ENCODE measurements at regions not wholly inside any gene's neighbourhood (a gene's known extent, or its start where the extent isn't known, plus 50 kb on each side); places are given as distances from the start of the nearest gene placed in this dataset.
"Not testable (repeated sequence)": the region's sequence is repeated elsewhere in the genome, so short reads cannot be mapped to it uniquely, and the experiment has no call there.

DNA sequence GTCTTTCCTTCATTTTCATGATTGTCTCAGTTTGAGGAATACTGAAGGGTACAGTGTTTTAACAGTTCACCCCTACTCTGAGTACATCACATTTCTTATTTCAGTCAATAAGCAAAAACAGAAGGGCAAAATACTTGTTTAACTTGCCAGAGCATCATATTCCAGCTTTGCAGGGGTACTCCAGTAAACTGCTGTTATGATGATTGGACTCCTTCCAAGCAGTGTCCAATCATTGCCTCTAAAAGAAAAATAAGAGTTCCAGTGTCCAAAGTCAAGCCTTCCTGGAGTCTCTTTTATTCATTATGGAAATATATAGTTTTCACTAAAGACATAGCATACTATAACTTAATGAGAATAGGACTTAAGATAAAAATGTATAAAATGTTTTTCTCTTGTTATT is 105.1 kb downstream of the FANCF start:
- Mint-ChIP-seq H3K9me3 (ENCODE audit: insufficient read depth) (no peaks in the 10 kb centered on the region), H3K27ac (no peak overlapping the region), H3K4me1 (no peaks in the 10 kb centered on the region), H3K27me3 (no peaks in the 10 kb centered on the region), H3K4me3 (no peak overlapping the region)
- Histone ChIP-seq H3K9me3 (ENCODE audit: control extremely low read depth in 1 of 3, control insufficient read depth in 2 of 3, insufficient read depth in 1 of 3, low read length in 2 of 3) (no peaks in the 10 kb centered on the region), H3K27me3 (replicated peaks in 1 of 4; ENCODE audit: control extremely low read depth in 1 of 4, control insufficient read depth in 3 of 4, insufficient read depth in 4 of 4, low read length in 3 of 4) (no peaks in the 10 kb centered on the region), H2AFZ (ENCODE audit: insufficient read depth, low read depth, low read length, poor library complexity, severe bottlenecking) (no peak overlapping the region), H3K9ac (ENCODE audit: low read length) (no peak overlapping the region), H3K36me3 (replicated peaks in 1 of 2; ENCODE audit: control extremely low read depth in 1 of 2, control insufficient read depth in 1 of 2, extremely low read depth in 1 of 2, insufficient read depth in 2 of 2, low read length in 1 of 2) (no peaks in the 10 kb centered on the region), H3K4me2 (replicated peaks; ENCODE audit: low read depth, low read length, poor library complexity, severe bottlenecking) (no peak overlapping the region), H3K4me1 (ENCODE audit: control insufficient read depth in 2 of 2, insufficient read depth in 2 of 2, low read length in 2 of 2) (no peaks in the 10 kb centered on the region), H4K20me1 (ENCODE audit: control insufficient read depth, insufficient read depth, low read length, poor library complexity, severe bottlenecking) (no peaks in the 10 kb centered on the region), H3K79me2 (ENCODE audit: control insufficient read depth, insufficient read depth, low read length) (no peaks in the 10 kb centered on the region), H3K27ac (ENCODE audit: low read length in 2 of 2) (no peak overlapping the region), H3K4me3 (ENCODE audit: control extremely low read depth in 1 of 5, extremely low read depth in 1 of 5, insufficient read depth in 1 of 5, low read depth in 2 of 5, low read length in 4 of 5) (no peak overlapping the region)
- ATAC-seq (ENCODE audit: low read depth): no peak
- DNase-seq: no peak
- POLR2A ChIA-PET: no interaction called here
- CTCF ChIA-PET: no interaction called here
- no peak for TF ChIP-seq EZH2 (IDR thresholded peaks at IDR 0.05; ENCODE audit: borderline replicate concordance, insufficient read depth, low read depth, low read length, poor library complexity, severe bottlenecking)
- TF ChIP-seq, protein P1, sequence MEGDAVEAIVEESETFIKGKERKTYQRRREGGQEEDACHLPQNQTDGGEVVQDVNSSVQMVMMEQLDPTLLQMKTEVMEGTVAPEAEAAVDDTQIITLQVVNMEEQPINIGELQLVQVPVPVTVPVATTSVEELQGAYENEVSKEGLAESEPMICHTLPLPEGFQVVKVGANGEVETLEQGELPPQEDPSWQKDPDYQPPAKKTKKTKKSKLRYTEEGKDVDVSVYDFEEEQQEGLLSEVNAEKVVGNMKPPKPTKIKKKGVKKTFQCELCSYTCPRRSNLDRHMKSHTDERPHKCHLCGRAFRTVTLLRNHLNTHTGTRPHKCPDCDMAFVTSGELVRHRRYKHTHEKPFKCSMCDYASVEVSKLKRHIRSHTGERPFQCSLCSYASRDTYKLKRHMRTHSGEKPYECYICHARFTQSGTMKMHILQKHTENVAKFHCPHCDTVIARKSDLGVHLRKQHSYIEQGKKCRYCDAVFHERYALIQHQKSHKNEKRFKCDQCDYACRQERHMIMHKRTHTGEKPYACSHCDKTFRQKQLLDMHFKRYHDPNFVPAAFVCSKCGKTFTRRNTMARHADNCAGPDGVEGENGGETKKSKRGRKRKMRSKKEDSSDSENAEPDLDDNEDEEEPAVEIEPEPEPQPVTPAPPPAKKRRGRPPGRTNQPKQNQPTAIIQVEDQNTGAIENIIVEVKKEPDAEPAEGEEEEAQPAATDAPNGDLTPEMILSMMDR (IDR thresholded peaks at IDR 0.05): no peak
- intact Hi-C loops (cut with micrococcal nuclease): no loop called here

DNA sequence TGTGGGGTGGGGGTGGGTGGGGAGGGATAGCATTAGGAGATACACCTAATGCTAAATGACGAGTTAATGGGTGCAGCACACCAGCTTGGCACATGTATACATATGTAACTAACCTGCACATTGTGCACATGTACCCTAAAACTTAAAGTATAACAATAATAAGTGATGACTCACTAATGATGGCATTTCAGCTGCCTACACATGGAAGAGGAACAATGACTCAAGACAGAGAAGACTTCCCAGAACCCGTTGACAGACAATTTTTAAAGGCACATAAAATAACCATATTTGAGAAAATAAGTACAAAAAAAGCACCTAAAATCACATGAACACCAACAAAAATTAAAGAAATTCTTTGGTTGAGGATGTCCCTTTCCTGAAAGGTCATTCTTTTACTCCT is 107.3 kb downstream of the FANCF start:
- H3K4me1 ChIP-seq (ENCODE audit: control insufficient read depth in 2 of 2, insufficient read depth in 2 of 2, low read length in 2 of 2); H3K27ac Mint-ChIP-seq; H3K27ac ChIP-seq (ENCODE audit: low read length in 2 of 2); H3K4me3 ChIP-seq (ENCODE audit: control extremely low read depth in 1 of 5, extremely low read depth in 1 of 5, insufficient read depth in 1 of 5, low read depth in 2 of 5, low read length in 4 of 5); H3K4me2 ChIP-seq (replicated peaks; ENCODE audit: low read depth, low read length, poor library complexity, severe bottlenecking); H3K9ac ChIP-seq (ENCODE audit: low read length); H3K27me3 Mint-ChIP-seq; H3K36me3 ChIP-seq (replicated peaks in 1 of 2; ENCODE audit: control extremely low read depth in 1 of 2, control insufficient read depth in 1 of 2, extremely low read depth in 1 of 2, insufficient read depth in 2 of 2, low read length in 1 of 2); ATAC-seq (ENCODE audit: low read depth); H3K79me2 ChIP-seq (ENCODE audit: control insufficient read depth, insufficient read depth, low read length); POLR2A ChIA-PET; H2AFZ ChIP-seq (ENCODE audit: insufficient read depth, low read depth, low read length, poor library complexity, severe bottlenecking); intact Hi-C loops (cut with micrococcal nuclease); H3K9me3 ChIP-seq (ENCODE audit: control extremely low read depth in 1 of 3, control insufficient read depth in 2 of 3, insufficient read depth in 1 of 3, low read length in 2 of 3); H4K20me1 ChIP-seq (ENCODE audit: control insufficient read depth, insufficient read depth, low read length, poor library complexity, severe bottlenecking); H3K4me1 Mint-ChIP-seq; H3K9me3 Mint-ChIP-seq (ENCODE audit: insufficient read depth); H3K27me3 ChIP-seq (replicated peaks in 1 of 4; ENCODE audit: control extremely low read depth in 1 of 4, control insufficient read depth in 3 of 4, insufficient read depth in 4 of 4, low read length in 3 of 4); H3K4me3 Mint-ChIP-seq; DNase-seq; CTCF ChIA-PET: not testable (repeated sequence)
- no CpG with 5 or more reads among the region's 2 CpGs for WGBS (ENCODE audit: insufficient coverage)

All from B cell (primary cell).